A673 (cell line): ENCODE measurements at regions not wholly inside any gene's neighbourhood (a gene's known extent, or its start where the extent isn't known, plus 50 kb on each side); places are given as distances from the start of the nearest gene placed in this dataset.

Source experiments
- BruUV-seq: library from RNA; stranded (reverse); fragments of 400-500 nt; replicated peaks from 2 replicates; lab custom pipeline; 2021; lab: Mats Ljungman, UMichigan
- CTCF ChIA-PET: fragments of 300-600 bp; sonication (Branson Sonifier 250); formaldehyde crosslinking; loops from one replicate; lab custom pipeline; 2022; ENCODE audit warnings: antibody characterized with exemption; lab: Charles Lee
- POLR2A ChIA-PET: fragments of 300-600 bp; sonication (Branson Sonifier 250); formaldehyde crosslinking; loops from one replicate; lab custom pipeline; 2022; ENCODE audit warnings: antibody characterized with exemption; ENCODE audit not compliant: low non-redundant PET; lab: Charles Lee
- DNase-seq: peaks from one replicate; pipeline ENCODE4 v3.0.0-alpha.2; 2015; ENCODE audit warnings: low spot score
- H3K27ac ChIP-seq: fragments of 200-600 bp; sonication (generic); 2 replicates; pipeline ENCODE4 v1.5.1; 2016; ENCODE audit warnings: mixed run types, low read depth, mild to moderate bottlenecking, mixed read lengths, antibody characterized with exemption, low read length; ENCODE audit not compliant: poor library complexity, severe bottlenecking
- H3K27me3 ChIP-seq: fragments of 200-600 bp; sonication (generic); replicated peaks from 2 replicates; pipeline ENCODE4 v1.6.1; 2017; ENCODE audit warnings: mixed run types, low read depth, mild to moderate bottlenecking, mixed read lengths, antibody characterized with exemption, low read length; ENCODE audit not compliant: insufficient read depth, poor library complexity
- H3K36me3 ChIP-seq: fragments of 200-600 bp; sonication (generic); 2 replicates; pipeline ENCODE4 v1.6.1; 2016; ENCODE audit warnings: mixed run types, mild to moderate bottlenecking, mixed read lengths, antibody characterized with exemption, low read length; ENCODE audit not compliant: insufficient read depth, poor library complexity, severe bottlenecking
- H3K4me1 ChIP-seq: fragments of 200-600 bp; sonication (generic); 2 replicates; pipeline ENCODE4 v1.6.1; 2017; ENCODE audit warnings: mixed run types, mild to moderate bottlenecking, mixed read lengths, antibody characterized with exemption, low read length; ENCODE audit not compliant: insufficient read depth, poor library complexity, severe bottlenecking
- H3K4me3 ChIP-seq: fragments of 200-600 bp; sonication (generic); 2 replicates; pipeline ENCODE4 v1.5.1; 2016; ENCODE audit warnings: low read depth, mixed run types, mild to moderate bottlenecking, mixed read lengths, low read length; ENCODE audit not compliant: poor library complexity, severe bottlenecking
- H3K9me3 ChIP-seq: fragments of 200-600 bp; sonication (generic); 2 replicates; pipeline ENCODE4 v1.6.1; 2016; ENCODE audit warnings: mixed run types, low read depth, mild to moderate bottlenecking, mixed read lengths, antibody characterized with exemption, low read length; ENCODE audit not compliant: poor library complexity, severe bottlenecking
- CTCF ChIP-seq: fragments of 300-800, 200-600 bp; sonication (generic); conservative IDR thresholded peaks from 2 replicates; pipeline ENCODE4 v1.5.1; 2017; ENCODE audit warnings: low read depth, mild to moderate bottlenecking, antibody characterized with exemption, low read length, moderate library complexity, mixed read lengths
- EZH2 ChIP-seq: fragments of 200-600 bp; sonication (generic); IDR thresholded peaks from 2 replicates; pipeline ENCODE4 v1.6.1; 2017; ENCODE audit warnings: borderline replicate concordance, low read depth, mild to moderate bottlenecking, mixed read lengths, antibody characterized with exemption, low read length; ENCODE audit not compliant: poor library complexity, severe bottlenecking
- intact Hi-C: fragments of 100-400 bp; cut with micrococcal nuclease; formaldehyde crosslinking; loops from one replicate; pipeline ENCODE4 v1.10.0; 2022; ENCODE audit not compliant: unreplicated experiment

GRCh38 chr6:94372229-94372628 is 952.9 kb upstream of the EPHA7 start:
- no peak overlapping the region for H3K27ac ChIP-seq
- intact Hi-C loops, result no loop called here
- no peaks in the 10 kb centered on the region for H3K4me1 ChIP-seq
- no peaks in the 10 kb centered on the region for H3K36me3 ChIP-seq
- BruUV-seq, result no TSS peak
- H3K9me3 ChIP-seq, result no peaks in the 10 kb centered on the region
- no peaks in the 10 kb centered on the region for H3K27me3 ChIP-seq
- DNase-seq, result no peak
- H3K4me3 ChIP-seq, result no peak overlapping the region
- TF ChIP-seq EZH2 (no peak), CTCF (no peak)
- ChIA-PET CTCF (no interaction called here), POLR2A (no interaction called here)

- Histone ChIP-seq H3K4me3 (no peak overlapping the region), H3K36me3 (no peaks in the 10 kb centered on the region), H3K4me1 (no peaks in the 10 kb centered on the region), H3K9me3 (no peaks in the 10 kb centered on the region), H3K27ac (no peak overlapping the region), H3K27me3 (no peaks in the 10 kb centered on the region)
- ChIA-PET POLR2A (no interaction called here), CTCF (no interaction called here)
- no TSS peak for BruUV-seq
- no peak for TF ChIP-seq CTCF
- TF ChIP-seq EZH2, result no peak
- intact Hi-C loops, result no loop called here
- DNase-seq, result no peak
These were observed 948.0 kb upstream of the EPHA7 start for GRCh38 chr6:94367316-94367715.

- ChIA-PET POLR2A (no interaction called here), CTCF (no interaction called here)
- DNase-seq, result no peak
These were observed 942.9 kb upstream of the EPHA7 start for GRCh38 chr6:94362061-94362864.

More at GRCh38 chr6:94362061-94362864, 942.9 kb upstream of the EPHA7 start:
- TF ChIP-seq CTCF (no peak), EZH2 (no peak)
- H3K36me3 ChIP-seq, result no peaks in the 10 kb centered on the region
- H3K27ac ChIP-seq, result no peak overlapping the region
- no TSS peak for BruUV-seq
- no peaks in the 10 kb centered on the region for H3K27me3 ChIP-seq
- intact Hi-C loops, result no loop called here
- no peaks in the 10 kb centered on the region for H3K9me3 ChIP-seq
- no peaks in the 10 kb centered on the region for H3K4me1 ChIP-seq
- H3K4me3 ChIP-seq, result no peak overlapping the region
